HG02884 (cell line): ENCODE measurements at regions not wholly inside any gene's neighbourhood (a gene's known extent, or its start where the extent isn't known, plus 50 kb on each side); places are given as distances from the start of the nearest gene placed in this dataset.
"Not testable (repeated sequence)": the region's sequence is repeated elsewhere in the genome, so short reads cannot be mapped to it uniquely, and the experiment has no call there.

Experiments used
- ATAC-seq: cut with Tn5 transposase; IDR thresholded peaks from one replicate; pipeline ENCODE4 v1.9.1; 2021; ENCODE audit warnings: mild to moderate bottlenecking, moderate library complexity; ENCODE audit not compliant: unreplicated experiment

- no peak for ATAC-seq
Observed at GRCh38 chr7:35968140-35968940, 167.5 kb downstream of the SEPTIN7 start.

- ATAC-seq = no peak
Observed at GRCh38 chr7:35969066-35969465, 168.2 kb downstream of the SEPTIN7 start.

DNA sequence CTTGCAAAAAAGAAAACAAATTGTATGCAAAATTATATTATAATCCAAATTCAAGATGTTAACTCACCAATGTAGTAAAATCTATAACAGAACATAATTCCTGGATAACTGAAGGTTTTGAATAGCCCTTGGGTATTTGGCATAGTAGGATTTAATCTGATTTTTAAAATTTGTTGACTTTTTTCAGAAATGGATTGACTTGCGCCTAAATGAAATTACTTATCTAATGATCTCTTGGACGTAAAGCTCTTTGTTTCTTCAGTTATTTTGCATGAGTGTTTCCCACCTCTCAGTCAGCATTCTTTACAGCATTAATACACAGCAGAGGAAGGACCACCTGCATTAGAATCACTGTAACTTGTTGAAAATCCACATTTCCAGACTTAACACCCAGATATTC lies 169.6 kb downstream of the SEPTIN7 start:
- ATAC-seq = no peak

GRCh38 chr7:35971133-35971891 lies 170.5 kb downstream of the SEPTIN7 start:
- peak; percentile 49 for ATAC-seq

GRCh38 chr7:35975851-35976454 lies 175.1 kb downstream of the SEPTIN7 start:
- ATAC-seq = peak; percentile 82

- not testable (repeated sequence) for ATAC-seq
Observed at GRCh38 chr7:35978816-35979640, 174.0 kb upstream of the EEPD1 start.

DNA sequence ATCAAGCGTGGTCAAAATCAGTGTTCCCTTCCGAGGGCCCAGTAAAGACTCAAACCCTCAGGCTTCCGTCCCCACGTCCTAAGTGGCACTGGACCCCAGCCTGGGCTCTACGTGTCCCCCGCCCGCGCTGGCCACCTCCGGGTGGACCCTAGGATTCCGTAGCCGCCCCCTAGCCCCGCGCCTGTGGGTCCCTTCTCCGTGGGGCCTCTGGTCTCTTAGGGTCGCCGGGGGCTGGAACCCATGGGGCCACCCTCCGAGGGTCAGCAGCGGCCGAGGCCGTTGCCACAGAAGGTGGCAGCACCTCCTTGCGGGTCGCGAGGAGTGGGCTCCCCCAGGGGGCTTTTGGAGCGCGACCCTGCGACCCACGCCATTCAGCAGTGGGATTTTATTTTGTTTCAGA lies 170.5 kb upstream of the EEPD1 start:
- ATAC-seq = no peak

- ATAC-seq = no peak
Observed at GRCh38 chr7:35983626-35984025, 169.4 kb upstream of the EEPD1 start.

- peak; percentile 99 for ATAC-seq
Observed at GRCh38 chr7:35985126-35985754, 167.8 kb upstream of the EEPD1 start.

- ATAC-seq = no peak
Observed at GRCh38 chr7:35987016-35987415, 166.0 kb upstream of the EEPD1 start.

DNA sequence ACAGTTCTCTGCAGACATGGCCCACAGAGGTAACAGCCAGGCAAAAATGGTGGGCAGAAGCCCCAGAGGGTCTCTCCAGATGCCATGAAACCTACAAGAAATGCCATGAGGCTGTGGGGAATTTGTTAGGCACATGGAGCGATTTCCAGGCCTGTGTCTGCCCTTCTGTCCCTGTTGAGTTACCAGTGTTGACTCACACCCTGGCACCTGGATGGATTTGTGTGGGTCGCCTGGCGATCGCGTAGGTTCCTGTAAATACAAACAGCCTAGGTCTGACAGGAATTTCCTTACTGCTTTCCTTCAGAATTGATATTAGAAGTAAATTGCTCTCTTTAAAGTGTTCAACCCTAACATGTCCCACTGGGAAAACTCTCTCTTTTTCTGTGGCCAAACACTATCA lies 164.9 kb upstream of the EEPD1 start:
- ATAC-seq = no peak

DNA sequence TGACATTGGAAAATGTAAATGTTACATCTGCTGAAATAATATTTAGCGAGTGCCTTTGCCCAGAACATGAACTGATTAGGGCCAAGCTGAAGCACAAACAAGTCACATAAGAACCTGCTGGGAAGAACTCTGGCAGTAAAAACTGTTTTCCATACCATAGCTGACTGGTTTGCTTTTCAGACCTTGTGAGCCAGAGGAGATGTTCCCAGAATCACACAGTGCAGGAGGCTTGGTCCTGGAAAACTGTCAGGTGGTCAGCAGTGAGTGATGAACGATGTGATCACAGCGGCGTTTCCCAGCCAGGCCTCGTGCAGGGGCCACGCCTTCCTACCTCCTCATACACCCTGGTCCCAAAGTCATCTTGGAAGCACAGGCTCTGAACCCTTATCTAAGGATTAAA lies 164.2 kb upstream of the EEPD1 start:
- ATAC-seq = no peak

DNA sequence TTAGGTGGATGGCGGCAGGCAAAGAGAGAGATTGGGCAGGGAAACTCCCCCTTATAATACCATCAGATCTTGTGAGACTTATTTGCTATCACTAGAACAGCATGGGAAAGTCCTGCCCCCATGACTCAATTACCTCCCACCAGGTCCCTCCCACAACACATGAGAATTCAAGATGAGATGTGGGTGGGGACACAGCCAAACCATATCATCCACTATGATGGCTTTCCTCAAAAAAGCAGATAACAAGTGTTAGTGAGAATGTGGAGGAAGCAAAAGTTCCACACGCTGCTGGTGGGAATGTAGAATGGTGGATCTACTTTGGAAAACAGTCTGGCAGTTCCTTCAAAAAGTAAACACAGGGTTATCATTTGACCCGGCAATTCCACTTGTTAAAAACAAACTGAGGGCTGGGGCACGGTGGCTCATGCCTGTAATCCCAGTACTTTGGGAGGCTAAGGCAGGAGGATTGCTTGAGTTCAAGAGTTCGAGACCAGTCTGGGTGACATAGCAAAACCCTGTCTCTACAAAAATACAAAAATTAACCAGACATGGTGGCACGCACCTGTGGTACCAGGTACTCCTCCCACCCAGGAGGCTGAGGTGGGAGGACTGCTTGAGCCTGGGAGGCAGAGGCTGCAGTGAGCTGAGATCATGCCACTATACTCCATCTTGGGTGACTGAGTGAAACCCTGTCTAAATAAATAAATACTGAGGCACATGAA lies 161.4 kb upstream of the EEPD1 start:
- no peak for ATAC-seq

DNA sequence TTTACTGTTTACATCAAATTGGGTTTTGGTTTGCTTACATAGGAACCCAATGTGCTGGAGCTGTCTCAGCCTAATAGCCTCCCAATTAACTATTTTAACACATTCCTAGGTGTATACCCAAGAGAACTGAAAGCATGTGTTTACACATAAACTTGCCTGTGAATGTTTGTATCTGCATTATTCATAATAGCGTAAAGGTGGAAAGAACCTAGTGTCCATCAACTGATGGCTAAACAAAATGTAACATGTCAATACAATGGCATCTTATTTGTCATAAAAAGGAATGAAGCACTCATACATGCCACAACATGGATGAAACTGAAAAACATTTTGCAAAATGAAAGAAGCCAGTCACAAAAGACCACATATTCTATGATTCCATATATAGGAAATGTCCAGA lies 160.6 kb upstream of the EEPD1 start:
- no peak for ATAC-seq

DNA sequence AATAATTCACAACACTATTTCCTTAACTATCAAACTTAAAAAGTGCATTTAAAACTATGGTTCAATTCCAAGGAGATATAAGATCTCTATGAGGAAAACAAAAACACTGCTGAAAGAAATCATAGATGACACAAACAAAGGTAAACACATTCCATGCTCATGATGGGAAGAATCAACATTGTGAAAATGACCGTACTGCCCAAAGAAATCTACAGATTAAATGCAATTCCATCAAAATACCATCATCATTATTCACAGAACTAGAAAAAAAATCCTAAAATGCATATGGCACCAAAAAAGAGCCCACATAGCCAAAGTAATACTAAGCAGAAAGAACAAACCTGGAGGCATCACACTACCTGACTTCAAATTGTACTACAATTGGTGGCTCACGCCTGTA lies 159.9 kb upstream of the EEPD1 start:
- no peak for ATAC-seq

GRCh38 chr7:35993676-35994606 lies 159.1 kb upstream of the EEPD1 start:
- no peak for ATAC-seq

DNA sequence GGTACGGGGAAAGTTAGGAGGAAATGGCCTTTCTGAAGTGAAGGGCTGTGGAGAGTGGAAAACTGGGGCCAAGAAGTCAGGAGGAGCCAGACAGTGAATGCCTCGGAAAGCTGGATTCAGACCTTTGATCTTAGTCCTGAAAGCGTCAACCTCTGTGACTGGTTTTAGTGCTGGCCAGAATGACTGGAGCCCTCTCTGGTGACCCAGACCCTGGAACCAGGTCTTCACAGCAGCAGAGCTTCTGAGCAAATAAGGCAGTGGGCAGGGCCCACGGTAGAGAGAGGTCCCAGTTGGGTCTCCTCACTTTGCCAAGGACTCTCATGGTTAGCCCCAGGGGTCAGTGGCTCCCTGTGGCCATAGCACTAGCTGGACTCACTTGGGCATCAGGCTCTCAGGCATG lies 157.7 kb upstream of the EEPD1 start:
- ATAC-seq = no peak

GRCh38 chr7:35998481-35998880 lies 154.6 kb upstream of the EEPD1 start:
- ATAC-seq = no peak

GRCh38 chr7:36001546-36001945 lies 151.5 kb upstream of the EEPD1 start:
- ATAC-seq = no peak
